ENCODE measurements at regions not wholly inside any gene's neighbourhood (a gene's known extent, or its start where the extent isn't known, plus 50 kb on each side); places are given as distances from the start of the nearest gene placed in this dataset.
"Not testable (repeated sequence)": the region's sequence is repeated elsewhere in the genome, so short reads cannot be mapped to it uniquely, and the experiment has no call there.

DNA sequence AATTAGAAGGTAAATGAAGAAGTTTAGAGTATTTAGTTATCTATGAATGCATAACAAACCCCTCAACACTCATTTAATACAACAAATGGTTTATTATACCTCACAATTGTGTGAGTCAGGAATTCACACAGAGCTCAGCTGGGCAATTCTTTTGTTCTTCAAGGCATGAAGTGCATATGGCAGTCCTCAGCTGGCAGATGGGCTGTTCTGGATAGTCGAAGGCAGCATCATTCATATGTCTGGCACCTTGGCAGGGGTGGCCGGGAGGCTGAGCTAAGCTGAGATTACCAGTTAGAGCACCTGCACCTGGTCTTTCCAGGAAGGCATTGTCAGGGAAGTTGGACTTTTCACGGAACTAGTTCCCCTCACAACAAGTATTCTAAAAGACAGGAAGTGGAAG, 286.2 kb upstream of the DUSP10 start:
- DNase-seq = no peak

DNA sequence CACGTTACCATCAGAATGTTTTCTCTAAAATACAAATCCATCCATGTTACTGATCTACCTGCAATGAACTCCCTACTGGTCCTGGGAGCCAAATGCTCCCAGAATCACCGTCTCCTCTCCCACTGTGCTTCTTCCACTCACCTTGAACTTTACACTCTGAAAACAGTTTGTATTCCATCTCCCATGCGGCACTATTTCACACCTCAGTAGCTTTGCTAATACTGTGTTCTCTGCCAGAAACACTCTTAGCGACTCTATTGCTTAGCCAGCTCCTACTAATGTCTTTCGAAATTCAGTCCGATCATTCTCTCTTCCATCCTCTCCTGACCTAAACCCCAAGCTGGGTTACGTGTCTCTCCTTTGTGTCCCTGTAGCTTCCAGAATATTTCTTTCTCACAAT, 284.4 kb upstream of the DUSP10 start:
- DNase-seq = no peak

DNA sequence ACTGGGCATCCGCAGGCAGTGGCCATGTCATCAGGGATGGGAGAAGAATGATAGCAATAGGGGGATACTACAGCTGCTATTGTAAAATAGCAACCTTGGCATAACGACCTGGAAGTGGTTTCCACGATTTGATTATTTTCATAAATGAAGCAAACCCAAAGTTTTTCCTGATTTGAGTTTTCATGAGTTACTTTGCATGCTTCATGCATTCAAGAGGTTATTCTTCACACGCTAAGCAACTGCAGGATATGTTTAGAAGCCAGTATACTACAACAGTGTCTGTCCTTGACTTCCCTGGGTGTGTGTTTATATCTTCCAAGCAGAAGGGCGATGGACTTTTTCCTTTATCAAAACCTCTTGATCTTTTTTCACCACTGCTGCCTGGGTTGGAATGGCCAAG, 281.1 kb upstream of the DUSP10 start:
- no peak for DNase-seq

DNA sequence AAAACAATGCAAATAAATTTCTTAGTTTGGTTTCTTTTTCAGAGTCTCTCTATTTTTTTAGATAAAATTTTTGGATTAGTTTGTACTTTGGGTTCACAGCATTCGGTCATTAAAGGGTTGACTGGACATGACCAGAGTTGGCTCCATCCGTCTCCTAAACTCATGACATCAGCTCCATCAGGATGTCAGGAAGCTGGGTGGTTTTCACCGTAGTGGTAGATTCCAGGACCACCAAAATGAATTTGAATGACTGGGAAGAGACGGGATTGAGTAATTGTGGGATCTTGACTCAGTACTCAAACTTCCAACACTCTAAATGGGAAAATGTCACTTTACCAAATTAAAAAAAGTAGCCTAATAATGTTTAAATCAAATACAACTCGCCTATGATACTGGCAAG, 279.2 kb upstream of the DUSP10 start:
- no peak for DNase-seq

DNA sequence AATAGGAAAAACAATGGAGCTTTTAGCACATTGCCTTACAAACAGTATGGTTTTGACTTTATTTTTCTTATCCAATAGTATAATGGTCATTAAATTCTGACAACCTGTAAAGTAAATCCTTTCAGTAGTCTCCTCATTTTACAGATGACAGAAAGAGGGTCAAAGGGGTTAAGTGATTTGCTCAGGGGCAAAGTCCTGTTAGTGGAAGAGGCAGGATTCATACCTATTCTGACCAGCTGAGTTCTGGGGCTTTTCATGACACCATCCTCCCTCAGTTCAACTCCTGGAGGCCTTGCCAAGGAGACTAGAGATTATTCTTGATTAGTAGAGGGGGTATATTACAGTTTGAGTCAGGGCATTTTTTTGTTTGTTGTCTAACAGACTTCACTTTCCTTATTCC, 278.7 kb upstream of the DUSP10 start:
- DNase-seq = no peak

DNA sequence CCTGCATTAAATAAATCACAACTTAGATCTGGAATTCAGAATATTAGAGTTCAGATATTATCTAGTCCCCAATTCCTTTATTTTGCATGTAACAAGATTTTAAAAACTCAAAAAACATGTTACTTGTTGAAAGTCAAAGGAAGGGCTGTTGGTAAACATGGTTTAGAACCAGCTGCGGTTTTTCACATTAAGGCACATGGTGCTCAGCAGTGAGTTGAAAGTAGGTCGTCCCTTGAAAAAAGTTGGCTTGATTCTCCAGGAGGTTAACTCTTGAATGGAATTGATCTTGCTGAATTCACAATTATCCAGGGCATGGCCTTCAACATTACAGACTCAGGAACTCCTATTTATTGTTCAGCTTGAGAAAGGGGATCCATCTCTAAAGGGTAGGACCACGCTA, 277.1 kb upstream of the DUSP10 start:
- DNase-seq = no peak

DNA sequence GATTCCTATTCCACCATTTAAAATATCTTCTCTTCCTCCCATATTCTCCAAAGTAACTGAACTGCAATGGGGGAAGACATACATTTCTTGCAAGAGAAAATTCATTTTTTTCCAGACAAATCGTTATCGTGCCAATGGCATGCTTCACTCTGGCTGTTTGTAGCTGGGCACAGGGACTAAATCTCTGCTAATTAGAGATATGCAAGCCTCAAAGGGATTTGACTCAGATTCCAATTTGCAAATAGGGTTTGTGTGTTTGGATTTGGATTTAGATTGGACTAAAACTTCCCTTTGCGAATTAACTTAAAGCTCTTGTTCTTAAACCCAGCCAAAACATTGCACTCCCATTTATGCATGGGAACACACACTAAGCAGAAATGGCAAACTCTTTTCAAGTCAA, 276.2 kb upstream of the DUSP10 start:
- DNase-seq = no peak

DNA sequence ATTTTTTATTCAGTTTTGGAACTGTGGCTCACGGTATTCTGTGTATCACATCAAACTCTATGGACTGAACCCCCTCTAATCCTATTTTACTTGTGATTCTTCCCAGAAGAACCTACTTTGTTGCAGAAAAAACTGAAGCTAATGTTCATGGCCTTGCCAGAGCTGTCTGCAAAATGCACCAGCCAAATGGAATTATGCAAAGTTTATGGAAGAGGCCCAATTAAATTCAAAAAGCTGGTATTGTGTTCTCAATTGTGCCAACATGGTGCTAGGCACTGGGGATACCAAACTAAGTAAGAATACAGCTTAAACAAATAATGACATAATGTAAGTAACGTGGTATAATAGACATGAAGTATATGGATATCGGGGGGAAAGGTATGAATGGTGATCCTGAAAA, 273.8 kb upstream of the DUSP10 start:
- DNase-seq = no peak

DNA sequence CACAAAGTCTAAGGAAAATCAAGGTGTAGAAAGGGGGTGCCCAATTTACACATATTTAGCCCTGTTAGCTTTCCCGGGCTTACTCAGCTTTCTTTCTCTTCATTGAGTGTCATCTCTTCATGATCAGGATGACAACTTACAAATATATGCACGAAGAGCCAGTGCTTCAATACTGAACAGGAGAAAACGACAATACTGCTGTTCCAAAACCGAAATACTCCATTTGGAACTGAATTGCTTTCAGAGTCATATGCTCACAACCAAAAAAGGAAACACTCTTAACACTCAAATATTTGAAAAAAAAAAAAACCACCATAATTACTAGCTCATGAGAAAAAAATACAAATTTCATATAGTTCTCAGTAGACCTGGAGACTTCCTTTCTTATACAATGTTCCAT, 272.1 kb upstream of the DUSP10 start:
- DNase-seq = no peak

DNA sequence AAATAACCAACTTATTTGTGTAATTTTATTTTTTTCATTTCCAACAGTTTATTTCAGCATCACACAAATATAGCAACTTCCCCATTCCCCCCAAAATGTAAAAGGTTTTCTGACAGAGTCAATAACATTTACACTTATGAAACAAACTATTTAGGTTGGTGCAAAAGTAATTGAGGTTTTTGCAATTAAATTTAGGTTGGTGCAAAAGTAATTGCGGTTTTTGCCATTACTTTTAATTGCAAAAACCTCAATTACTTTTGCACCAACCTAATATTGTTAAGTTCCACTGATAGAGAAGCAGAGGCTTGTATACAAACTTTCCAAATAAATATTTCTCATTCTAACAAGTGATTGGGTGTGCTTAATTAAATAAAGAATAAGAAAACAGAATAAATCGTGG, 270.9 kb upstream of the DUSP10 start:
- no peak for DNase-seq

DNA sequence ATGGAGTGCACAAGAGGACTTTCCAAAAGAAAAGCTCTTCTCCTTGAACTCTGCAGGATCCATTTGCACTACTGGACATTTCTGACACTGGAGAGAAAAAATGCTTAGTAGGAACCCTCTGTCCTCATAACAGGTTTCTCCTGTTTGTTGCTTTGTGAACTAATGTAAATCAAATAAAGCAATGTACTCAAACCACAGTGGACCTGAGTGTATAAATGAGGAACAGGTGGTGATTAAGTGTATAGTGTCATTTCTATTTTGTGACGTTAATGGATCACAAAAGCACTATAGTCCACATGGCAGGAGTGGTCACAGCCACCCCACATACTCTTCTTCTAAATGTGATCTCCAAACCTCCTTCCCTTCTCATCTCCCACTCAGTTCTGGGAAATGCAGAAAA, 268.4 kb upstream of the DUSP10 start:
- no peak for DNase-seq

DNA sequence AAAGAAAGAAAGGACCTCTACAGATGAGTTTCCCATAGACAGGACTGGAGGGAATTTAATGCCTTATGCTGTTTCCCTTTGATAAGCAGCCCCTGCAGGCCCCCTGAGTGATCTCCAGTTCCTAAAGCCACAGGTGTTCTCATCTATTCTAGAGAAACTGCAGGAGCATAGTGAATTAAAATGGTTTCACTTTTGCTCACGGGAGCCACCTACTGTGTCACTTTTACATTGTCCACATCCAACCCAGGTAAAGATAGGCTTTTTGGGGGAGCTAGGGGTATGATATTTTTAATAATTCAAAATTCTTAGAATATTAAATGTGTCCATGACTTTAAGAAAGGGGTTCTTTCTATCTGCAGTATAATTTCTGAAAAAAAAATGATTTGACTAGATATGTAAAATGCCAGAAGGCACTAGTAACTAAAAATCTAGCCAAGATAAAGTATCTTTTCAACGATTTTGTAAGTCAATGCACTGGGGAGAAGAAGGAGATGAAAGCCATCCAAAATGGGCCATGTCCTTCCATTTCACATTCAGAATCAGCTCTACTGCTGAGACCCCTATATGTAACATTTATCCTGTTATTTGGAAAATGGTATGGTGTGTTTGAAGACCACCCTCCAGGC, 267.3 kb upstream of the DUSP10 start:
- DNase-seq = peak in 1 of 2 experiments; percentile 17

DNA sequence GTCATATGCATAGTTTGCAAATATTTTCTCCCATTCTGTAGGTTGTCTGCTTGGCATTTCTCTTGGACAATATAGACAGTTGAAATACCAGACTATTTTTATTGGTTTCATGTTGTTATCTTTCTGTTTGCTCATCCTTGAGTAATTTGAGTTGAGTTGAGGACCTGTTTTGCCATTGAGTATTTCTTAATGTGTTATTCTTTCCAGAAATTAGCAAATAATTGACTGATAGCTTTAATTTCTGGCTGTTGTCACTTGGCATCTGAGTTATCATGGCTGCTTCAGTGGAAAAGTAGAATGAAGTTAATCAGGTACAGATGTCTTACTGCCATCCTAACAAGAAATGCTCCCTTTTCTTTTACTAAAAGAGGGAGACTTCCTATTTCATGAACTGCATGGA, 264.8 kb upstream of the DUSP10 start:
- DNase-seq = no peak

DNA sequence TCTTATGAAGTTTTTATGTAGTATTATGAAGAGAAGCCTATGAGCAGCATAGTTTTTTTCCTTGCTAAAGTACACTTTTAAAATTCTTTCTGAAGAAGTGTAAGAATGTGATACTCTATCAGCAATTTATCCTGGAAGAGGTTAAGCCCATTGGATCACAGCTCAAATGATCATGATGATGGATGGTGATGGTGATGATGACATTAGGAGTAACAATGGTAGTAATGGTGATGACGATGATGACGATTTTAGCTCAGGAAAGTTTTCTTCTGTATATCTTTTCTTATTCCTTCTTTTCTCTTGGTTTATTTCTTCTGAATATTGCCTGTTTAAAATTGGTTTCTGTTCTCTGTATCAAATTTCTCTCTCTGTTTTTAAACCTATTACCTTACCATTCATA, 262.9 kb upstream of the DUSP10 start:
- no peak for DNase-seq

DNA sequence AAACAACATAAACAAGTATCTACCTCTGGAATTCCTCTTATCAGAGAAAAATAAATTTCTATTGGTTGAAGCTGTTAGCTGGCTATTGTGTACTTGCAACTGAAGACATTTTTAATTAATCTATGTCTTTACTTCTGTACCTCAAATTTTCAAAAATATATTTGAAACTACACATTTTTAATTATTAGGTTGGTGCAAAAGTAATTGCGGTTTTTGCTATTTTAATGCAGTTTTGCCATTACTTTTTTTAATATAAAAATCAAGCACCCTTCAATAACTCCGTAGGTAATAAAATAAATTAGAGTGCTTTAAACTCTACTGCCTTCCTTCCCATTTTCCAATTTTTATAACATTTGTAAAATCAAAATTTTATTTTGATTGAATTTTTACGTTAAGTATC, 262.1 kb upstream of the DUSP10 start:
- DNase-seq = no peak

DNA sequence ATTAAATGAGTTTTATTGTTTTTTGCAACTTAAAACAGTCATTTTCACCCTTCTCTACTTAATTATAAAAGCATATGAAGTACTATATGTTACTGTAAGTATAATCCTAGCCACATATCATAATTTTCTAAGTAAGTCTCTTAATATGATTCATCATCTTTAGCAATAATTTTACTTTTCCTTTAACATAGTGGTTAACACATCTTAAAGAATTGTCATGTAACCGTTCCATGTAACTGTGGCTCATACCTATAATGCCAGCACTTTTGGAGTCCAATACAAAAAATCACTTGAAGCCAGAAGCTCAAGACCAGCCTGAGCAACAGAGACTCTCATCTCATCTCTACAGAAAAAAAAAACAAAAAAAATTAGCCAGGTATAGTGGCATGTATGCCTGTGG, 260.6 kb upstream of the DUSP10 start:
- DNase-seq = no peak

DNA sequence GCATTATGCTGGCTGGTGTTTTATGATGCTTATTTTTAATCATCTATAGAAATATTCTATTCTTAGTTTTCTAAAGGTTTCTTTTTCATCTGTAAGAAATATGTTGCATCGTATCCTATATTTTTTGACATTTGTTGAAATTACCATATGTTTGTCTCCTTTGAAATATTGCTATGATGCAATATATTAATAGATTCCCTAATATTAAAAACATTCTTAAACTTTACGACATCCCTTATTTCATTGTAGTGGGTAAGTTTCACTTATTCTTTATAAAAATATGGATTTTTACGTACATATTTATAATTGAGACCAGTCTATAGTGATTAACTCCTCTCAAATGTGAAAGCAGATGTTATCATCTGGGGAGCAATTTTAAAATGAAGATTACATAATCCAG, 258.2 kb upstream of the DUSP10 start:
- DNase-seq = no peak

DNA sequence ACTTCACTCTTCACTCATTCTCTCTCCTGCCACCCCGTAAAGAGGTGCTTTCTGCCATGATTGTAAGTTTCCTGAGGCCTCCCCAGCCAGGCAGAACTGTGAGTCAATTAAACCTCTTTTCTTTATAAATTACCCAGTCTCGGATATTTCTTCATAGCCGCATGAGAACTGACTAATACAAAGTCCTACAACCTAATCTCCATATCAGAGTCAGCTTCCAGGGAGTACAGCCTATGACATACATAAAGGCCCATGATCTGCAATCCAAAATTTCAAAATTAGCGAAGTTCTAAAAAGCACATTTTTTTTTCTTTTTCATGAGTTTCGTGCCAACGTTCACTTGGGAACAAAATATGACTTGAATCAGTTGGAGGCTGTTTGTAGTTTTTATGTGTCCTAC, 256.9 kb upstream of the DUSP10 start:
- DNase-seq = no peak

DNA sequence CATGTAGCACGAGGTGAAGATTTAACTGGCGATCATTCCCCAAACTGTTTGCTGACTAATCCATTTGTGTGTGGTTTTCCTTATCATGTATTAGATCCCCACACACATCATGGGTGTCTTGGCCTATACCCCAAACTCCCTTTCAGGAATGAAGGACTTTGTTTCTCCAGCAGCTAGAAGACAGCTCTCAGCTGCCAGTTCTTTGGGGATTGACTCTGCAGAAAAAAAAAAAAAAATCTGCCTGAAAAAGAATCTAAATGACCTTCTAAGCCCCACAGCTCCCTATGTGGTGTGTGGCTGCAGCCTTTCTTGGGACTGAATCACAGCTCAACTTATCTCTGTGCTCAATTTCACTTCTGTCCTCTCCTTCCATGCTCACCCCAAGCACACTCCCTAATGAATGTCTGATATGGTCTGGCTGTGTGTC, 256.3 kb upstream of the DUSP10 start:
- DNase-seq = no peak

DNA sequence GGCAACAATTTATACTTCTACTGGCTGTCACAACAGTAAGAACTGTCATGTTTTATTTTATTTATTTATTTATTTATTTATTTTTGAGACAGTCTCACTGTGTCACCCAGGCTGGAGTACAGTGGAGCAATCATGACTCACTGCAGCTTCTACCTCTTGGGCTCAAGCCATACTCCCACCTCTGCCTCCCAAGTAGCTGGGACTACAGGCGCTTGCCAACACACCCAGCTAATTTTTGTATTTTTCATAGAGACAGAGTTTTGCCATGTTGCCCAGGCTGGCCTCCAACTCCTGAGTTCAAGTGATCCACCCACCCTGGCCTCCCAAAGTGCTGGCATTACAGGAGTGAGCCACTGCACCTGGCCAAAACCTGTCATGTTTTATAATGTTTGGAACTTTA, 255.1 kb upstream of the DUSP10 start:
- DNase-seq = not testable (repeated sequence)

DNA sequence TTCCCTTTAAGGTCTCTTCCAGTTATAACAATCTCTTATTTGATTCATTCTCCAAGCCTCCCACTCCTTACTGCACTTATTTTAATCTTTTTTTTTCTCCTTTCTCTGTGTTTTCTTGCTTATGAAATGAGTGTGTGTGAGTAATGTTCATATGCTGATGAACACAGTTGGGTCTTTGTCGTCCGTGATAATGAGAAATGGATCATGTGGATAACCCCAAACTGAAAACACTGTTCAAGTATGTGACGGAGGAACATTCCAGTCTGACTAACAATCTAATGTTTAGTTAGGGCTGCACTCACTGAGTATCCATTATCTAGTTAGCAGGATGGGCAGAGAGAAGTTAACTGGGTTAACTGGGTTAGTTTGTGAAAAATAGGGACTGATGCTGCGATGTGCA, 253.1 kb upstream of the DUSP10 start:
- DNase-seq = no peak

DNA sequence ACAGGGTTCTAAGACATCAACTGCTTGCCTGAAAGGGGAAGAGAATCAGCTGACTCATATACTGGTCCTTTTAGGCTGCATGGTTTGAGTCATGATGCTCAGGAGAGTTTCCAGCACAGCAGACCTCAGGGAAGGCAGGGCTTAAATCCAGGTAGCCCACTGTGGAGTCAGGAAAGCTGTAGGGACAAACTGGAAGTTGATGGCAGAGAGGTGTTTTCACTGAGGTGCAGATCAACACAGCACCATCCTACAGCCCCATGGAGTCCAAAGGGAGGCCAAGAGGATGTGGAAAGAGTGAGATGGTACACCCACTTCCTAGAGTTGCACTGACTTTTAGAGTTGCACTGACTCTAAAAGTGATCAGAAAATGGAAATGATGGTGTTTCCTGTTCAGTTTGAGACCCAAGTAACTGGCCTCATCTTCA, 252.4 kb upstream of the DUSP10 start:
- no peak for DNase-seq

DNA sequence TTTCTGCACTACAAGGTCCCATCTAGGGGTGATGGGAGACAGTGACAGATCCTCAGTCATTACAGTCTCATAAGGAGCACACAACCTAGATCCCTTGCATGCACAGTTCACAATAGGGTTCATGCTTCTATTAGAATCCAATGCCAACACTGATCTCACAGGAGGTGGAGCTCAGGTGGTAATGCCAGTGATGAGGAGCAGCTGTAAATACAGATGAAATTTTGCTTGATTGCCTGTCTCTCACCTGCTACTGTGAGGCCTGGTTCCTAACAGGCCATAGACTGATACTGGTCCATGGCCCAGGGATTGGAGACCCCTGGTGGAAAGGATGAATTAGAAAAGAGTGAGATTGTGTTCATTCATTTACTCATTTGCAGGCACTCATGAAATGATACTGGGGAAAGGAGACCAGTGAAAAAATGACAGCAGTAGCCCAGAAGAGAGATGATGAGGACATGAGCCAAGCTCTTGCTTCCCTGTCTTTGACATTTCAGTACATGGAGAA, 251.6 kb upstream of the DUSP10 start:
- DNase-seq = peak in 1 of 2 experiments; percentile 10

DNA sequence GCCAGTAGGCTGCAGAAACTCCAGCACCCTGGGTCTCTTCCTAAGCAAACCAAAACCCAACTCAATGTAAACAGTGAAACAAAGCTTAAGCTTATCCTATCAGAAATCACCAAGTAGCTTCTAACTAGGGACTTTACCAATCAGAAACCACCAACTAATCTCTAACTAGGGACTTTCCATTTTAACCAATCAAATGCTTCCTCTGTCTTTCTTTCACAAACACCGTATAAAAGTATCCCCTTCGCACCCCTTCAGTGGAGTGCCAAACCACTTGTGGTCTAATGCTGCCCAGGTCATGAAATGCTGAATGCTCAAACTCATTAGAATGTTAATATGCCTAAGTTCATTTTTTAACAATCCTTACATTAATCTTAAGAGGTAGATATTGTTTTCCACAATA, 250.5 kb upstream of the DUSP10 start:
- no peak for DNase-seq

DNA sequence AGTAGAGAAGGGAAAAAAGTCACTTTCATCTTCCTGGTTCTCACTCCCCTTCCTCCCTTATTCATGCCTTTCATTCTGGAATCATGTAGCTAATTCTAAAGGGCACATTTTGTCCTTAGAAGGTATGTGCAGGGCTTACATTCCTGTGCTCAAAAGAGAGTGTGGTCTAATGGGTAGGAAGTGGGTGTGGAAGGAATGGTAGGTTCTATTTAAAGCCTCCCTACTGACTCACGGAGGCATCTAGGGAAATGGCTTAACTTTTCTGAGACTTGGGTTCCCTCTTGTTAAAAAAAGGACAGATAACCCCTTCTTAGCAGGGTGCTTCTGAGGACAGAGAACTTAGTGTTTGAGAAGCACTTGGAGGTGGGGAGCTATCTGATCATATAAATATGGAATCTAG, 249.3 kb upstream of the DUSP10 start:
- DNase-seq = no peak

DNA sequence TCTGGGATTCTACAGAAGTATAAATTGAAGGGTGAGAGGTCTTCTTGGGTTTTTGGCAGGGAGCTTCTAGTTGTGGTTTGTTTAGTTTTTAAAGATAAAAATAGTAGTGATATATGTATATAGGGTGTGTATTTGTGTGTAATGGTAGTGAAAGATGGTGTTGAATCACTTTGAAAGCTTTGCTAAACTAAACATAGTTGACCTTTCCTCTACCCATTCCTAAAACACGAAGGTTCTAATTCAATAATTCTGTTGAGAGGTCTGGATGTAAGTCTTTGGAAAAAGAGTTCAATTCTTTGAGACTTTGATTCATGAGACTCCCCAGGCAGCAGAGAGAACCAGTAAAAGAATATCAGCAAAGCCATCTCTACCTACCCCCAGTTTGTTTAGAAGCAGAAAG, 247.9 kb upstream of the DUSP10 start:
- no peak for DNase-seq

Measured in SHP77 (cell line).